GM19452 (cell line): ENCODE measurements at regions not wholly inside any gene's neighbourhood (a gene's known extent, or its start where the extent isn't known, plus 50 kb on each side); places are given as distances from the start of the nearest gene placed in this dataset.
"Not testable (repeated sequence)": the region's sequence is repeated elsewhere in the genome, so short reads cannot be mapped to it uniquely, and the experiment has no call there.

Experiments used
- ATAC-seq: cut with Tn5 transposase; IDR thresholded peaks from one replicate; pipeline ENCODE4 v1.9.1; 2021; ENCODE audit not compliant: unreplicated experiment

- ATAC-seq = peak; percentile 68
Measured at GRCh38 chr5:45038366-45038987, 229.7 kb downstream of the MRPS30 start.

- no peak for ATAC-seq
Measured at GRCh38 chr5:45042283-45042682, 233.5 kb downstream of the MRPS30 start.

- no peak for ATAC-seq
Measured at GRCh38 chr5:45057564-45057963, 248.8 kb downstream of the MRPS30 start.

- ATAC-seq = no peak
Measured at GRCh38 chr5:45060724-45061123, 252.0 kb downstream of the MRPS30 start.

- ATAC-seq = no peak
Measured at GRCh38 chr5:45062044-45062443, 253.3 kb downstream of the MRPS30 start.

GRCh38 chr5:45081082-45081481 is 272.3 kb downstream of the MRPS30 start:
- no peak for ATAC-seq

- no peak for ATAC-seq
Measured at GRCh38 chr5:45089870-45090269, 281.1 kb downstream of the MRPS30 start.

- no peak for ATAC-seq
Measured at GRCh38 chr5:45093377-45093776, 284.6 kb downstream of the MRPS30 start.

- ATAC-seq = no peak
Measured at GRCh38 chr5:45094876-45095440, 286.2 kb downstream of the MRPS30 start.

GRCh38 chr5:45098483-45098882 is 289.7 kb downstream of the MRPS30 start:
- no peak for ATAC-seq

- no peak for ATAC-seq
Measured at GRCh38 chr5:45101146-45101545, 292.4 kb downstream of the MRPS30 start.

- no peak for ATAC-seq
Measured at GRCh38 chr5:45105491-45105994, 296.8 kb downstream of the MRPS30 start.

GRCh38 chr5:45109062-45109461 is 300.3 kb downstream of the MRPS30 start:
- ATAC-seq = no peak

- no peak for ATAC-seq
Measured at GRCh38 chr5:45109636-45110035, 300.9 kb downstream of the MRPS30 start.

- no peak for ATAC-seq
Measured at GRCh38 chr5:45110399-45110798, 301.7 kb downstream of the MRPS30 start.

- no peak for ATAC-seq
Measured at GRCh38 chr5:45113726-45114125, 305.0 kb downstream of the MRPS30 start.

GRCh38 chr5:45132972-45133371 is 324.2 kb downstream of the MRPS30 start:
- no peak for ATAC-seq

- ATAC-seq = no peak
Measured at GRCh38 chr5:45162974-45163373, 354.2 kb downstream of the MRPS30 start.

GRCh38 chr5:45171563-45171962 is 362.8 kb downstream of the MRPS30 start:
- ATAC-seq = no peak

GRCh38 chr5:45172634-45173033 is 363.9 kb downstream of the MRPS30 start:
- not testable (repeated sequence) for ATAC-seq

- ATAC-seq = no peak
Measured at GRCh38 chr5:45179686-45180085, 370.9 kb downstream of the MRPS30 start.

- ATAC-seq = no peak
Measured at GRCh38 chr5:45189042-45189441, 380.3 kb downstream of the MRPS30 start.

GRCh38 chr5:45189481-45189880 is 380.7 kb downstream of the MRPS30 start:
- ATAC-seq = no peak
